Lower leg skin (tissue), 4 donors: ENCODE measurements at regions not wholly inside any gene's neighbourhood (a gene's known extent, or its start where the extent isn't known, plus 50 kb on each side); places are given as distances from the start of the nearest gene placed in this dataset.

Experiments used
- DNase-seq, 2 donors: peaks; one replicate each; pipeline ENCODE4 v3.0.0-alpha.2; 2019; ENCODE audit warnings: low spot score in 2 of 2
- H3K4me3 ChIP-seq: fragments of 200-600 bp; sonication (generic); 2 replicates; pipeline ENCODE4 v1.5.1; 2017; ENCODE audit warnings: mild to moderate bottlenecking, low read depth; ENCODE audit not compliant: poor library complexity, severe bottlenecking
- CTCF ChIP-seq, 3 donors: fragments of 450-650 bp; IDR thresholded peaks; one replicate each; pipeline ENCODE4 v1.5.1; 2016; ENCODE audit warnings: antibody characterized with exemption in 3 of 3, mild to moderate bottlenecking in 3 of 3, moderate library complexity in 2 of 3
- POLR2A ChIP-seq, 2 donors: fragments of 450-650 bp; IDR thresholded peaks; one replicate each; pipeline ENCODE4 v1.6.1; 2016 to 2017; ENCODE audit warnings: antibody characterized with exemption in 2 of 2, mild to moderate bottlenecking in 1 of 2, moderate library complexity in 1 of 2
- WGBS, 2 donors: methylation state at CpG; one replicate each; pipeline ENCODE4 v1.1.5; 2018; 5-methylcytosine and 5-hydroxymethylcytosine counted together
- intact Hi-C: fragments of 100-400 bp; cut with DNase I; formaldehyde crosslinking; loops from one replicate; pipeline ENCODE4 v1.15.0; 2023; ENCODE audit warnings: low total_unique reads

GRCh38 chr3:156620901-156621300 is 53.5 kb upstream of the TIPARP start:
- WGBS, 2 donors, result 76 to 77% methylated on average over 5 of the region's 5 CpGs
- intact Hi-C loops, result no loop called here
- TF ChIP-seq CTCF (IDR thresholded peaks at IDR 0.05) (no peak), POLR2A (IDR thresholded peaks at IDR 0.05) (no peak)
- DNase-seq, result no peak
- no peak overlapping the region for H3K4me3 ChIP-seq

- TF ChIP-seq CTCF (IDR thresholded peaks at IDR 0.05), result no peak
- TF ChIP-seq POLR2A (IDR thresholded peaks at IDR 0.05), result no peak
- no peak for DNase-seq
- intact Hi-C loops, result no loop called here
Observed at GRCh38 chr3:156620260-156620659, 54.1 kb upstream of the TIPARP start.

GRCh38 chr3:156619376-156619775 is 55.0 kb upstream of the TIPARP start:
- DNase-seq, result no peak

More at GRCh38 chr3:156620260-156620659, 54.1 kb upstream of the TIPARP start:
- WGBS, 2 donors, result 50 to 59% methylated on average over 2 of the region's 2 CpGs
- no peak overlapping the region for H3K4me3 ChIP-seq

GRCh38 chr3:156617781-156618180 is 56.6 kb upstream of the TIPARP start:
- no peak for DNase-seq
- intact Hi-C loops, result no loop called here
- TF ChIP-seq CTCF (IDR thresholded peaks at IDR 0.05) (no peak), POLR2A (IDR thresholded peaks at IDR 0.05) (no peak)

More at GRCh38 chr3:156619376-156619775, 55.0 kb upstream of the TIPARP start:
- 64 to 71% methylated on average over 2 of the region's 2 CpGs for WGBS, 2 donors
- H3K4me3 ChIP-seq, result no peak overlapping the region
- intact Hi-C loops, result no loop called here
- TF ChIP-seq CTCF (IDR thresholded peaks at IDR 0.05) (no peak), POLR2A (IDR thresholded peaks at IDR 0.05) (no peak)

GRCh38 chr3:156617145-156617544 is 57.2 kb upstream of the TIPARP start:
- intact Hi-C loops, result no loop called here
- no peak overlapping the region for H3K4me3 ChIP-seq
- TF ChIP-seq POLR2A (IDR thresholded peaks at IDR 0.05), result no peak
- no peak for TF ChIP-seq CTCF (IDR thresholded peaks at IDR 0.05)
- no peak for DNase-seq

More at GRCh38 chr3:156617781-156618180, 56.6 kb upstream of the TIPARP start:
- H3K4me3 ChIP-seq, result no peak overlapping the region

- TF ChIP-seq CTCF (IDR thresholded peaks at IDR 0.05) (no peak), POLR2A (IDR thresholded peaks at IDR 0.05) (no peak)
- DNase-seq, result no peak
- 25 to 61% methylated on average over 1 of the region's 1 CpG for WGBS, 2 donors
- H3K4me3 ChIP-seq, result no peak overlapping the region
- intact Hi-C loops, result no loop called here
Observed at GRCh38 chr3:156615592-156616173, 58.7 kb upstream of the TIPARP start.
